ENCODE measurements at regions not wholly inside any gene's neighbourhood (a gene's known extent, or its start where the extent isn't known, plus 50 kb on each side); places are given as distances from the start of the nearest gene placed in this dataset.

- Histone ChIP-seq H3K9me3 (no peaks in the 10 kb centered on the region), H3K27ac (no peak overlapping the region), H3K4me1 (no peaks in the 10 kb centered on the region), H3K36me3 (no peaks in the 10 kb centered on the region), H3K27me3 (no peaks in the 10 kb centered on the region), H3K4me3 (no peak overlapping the region)
- no peak for TF ChIP-seq CTCF (IDR thresholded peaks at IDR 0.05)
- TF ChIP-seq POLR2A (IDR thresholded peaks at IDR 0.05): no peak
- DNase-seq: no peak
Measured at GRCh38 chr11:15874704-15875103, 481.6 kb downstream of the SOX6 start.

GRCh38 chr11:15875393-15875792, 481.0 kb downstream of the SOX6 start:
- TF ChIP-seq POLR2A (IDR thresholded peaks at IDR 0.05) (no peak), CTCF (IDR thresholded peaks at IDR 0.05) (no peak)
- Histone ChIP-seq H3K4me3 (no peak overlapping the region), H3K36me3 (no peaks in the 10 kb centered on the region), H3K4me1 (no peaks in the 10 kb centered on the region), H3K27me3 (no peaks in the 10 kb centered on the region), H3K9me3 (no peaks in the 10 kb centered on the region), H3K27ac (no peak overlapping the region)
- no peak for DNase-seq

- no peak for DNase-seq
- H3K4me3 ChIP-seq: no peak overlapping the region
- H3K27ac ChIP-seq: no peak overlapping the region
- H3K4me1 ChIP-seq: no peaks in the 10 kb centered on the region
- H3K36me3 ChIP-seq: no peaks in the 10 kb centered on the region
- no peaks in the 10 kb centered on the region for H3K9me3 ChIP-seq
- no peaks in the 10 kb centered on the region for H3K27me3 ChIP-seq
- TF ChIP-seq CTCF (IDR thresholded peaks at IDR 0.05) (no peak), POLR2A (IDR thresholded peaks at IDR 0.05) (no peak)
Measured at GRCh38 chr11:15875943-15876342, 480.4 kb downstream of the SOX6 start.

- H3K4me3 ChIP-seq: no peak overlapping the region
- DNase-seq: no peak
- H3K27ac ChIP-seq: no peak overlapping the region
- no peaks in the 10 kb centered on the region for H3K27me3 ChIP-seq
- no peaks in the 10 kb centered on the region for H3K36me3 ChIP-seq
- TF ChIP-seq CTCF (IDR thresholded peaks at IDR 0.05): no peak
- TF ChIP-seq POLR2A (IDR thresholded peaks at IDR 0.05): no peak
- no peaks in the 10 kb centered on the region for H3K4me1 ChIP-seq
- no peaks in the 10 kb centered on the region for H3K9me3 ChIP-seq
Measured at GRCh38 chr11:15878756-15879155, 477.6 kb downstream of the SOX6 start.

- Histone ChIP-seq H3K36me3 (no peaks in the 10 kb centered on the region), H3K4me1 (no peaks in the 10 kb centered on the region), H3K4me3 (no peak overlapping the region), H3K27me3 (no peaks in the 10 kb centered on the region), H3K9me3 (no peaks in the 10 kb centered on the region), H3K27ac (no peak overlapping the region)
- DNase-seq: no peak
- TF ChIP-seq POLR2A (IDR thresholded peaks at IDR 0.05): no peak
- TF ChIP-seq CTCF (IDR thresholded peaks at IDR 0.05): no peak
Measured at GRCh38 chr11:15880291-15880690, 476.1 kb downstream of the SOX6 start.

- H3K27ac ChIP-seq: no peak overlapping the region
- no peaks in the 10 kb centered on the region for H3K4me1 ChIP-seq
- no peak overlapping the region for H3K4me3 ChIP-seq
- H3K36me3 ChIP-seq: no peaks in the 10 kb centered on the region
- H3K9me3 ChIP-seq: no peaks in the 10 kb centered on the region
- DNase-seq: no peak
- TF ChIP-seq POLR2A (IDR thresholded peaks at IDR 0.05): no peak
- no peaks in the 10 kb centered on the region for H3K27me3 ChIP-seq
Measured at GRCh38 chr11:15882876-15883454, 473.4 kb downstream of the SOX6 start.
